NCI-H82 treated with DMSO at 0.1 percent for 48 hours (cell line): ENCODE measurements at regions not wholly inside any gene's neighbourhood (a gene's known extent, or its start where the extent isn't known, plus 50 kb on each side); places are given as distances from the start of the nearest gene placed in this dataset.
A peak's percentile ranks its signal among the peaks of the same experiment; 100 is the strongest.

Experiments used
- DNase-seq: peaks from one replicate; lab custom pipeline; 2025; ENCODE audit not compliant: unreplicated experiment; lab: John Stamatoyannopoulos, UW

DNA sequence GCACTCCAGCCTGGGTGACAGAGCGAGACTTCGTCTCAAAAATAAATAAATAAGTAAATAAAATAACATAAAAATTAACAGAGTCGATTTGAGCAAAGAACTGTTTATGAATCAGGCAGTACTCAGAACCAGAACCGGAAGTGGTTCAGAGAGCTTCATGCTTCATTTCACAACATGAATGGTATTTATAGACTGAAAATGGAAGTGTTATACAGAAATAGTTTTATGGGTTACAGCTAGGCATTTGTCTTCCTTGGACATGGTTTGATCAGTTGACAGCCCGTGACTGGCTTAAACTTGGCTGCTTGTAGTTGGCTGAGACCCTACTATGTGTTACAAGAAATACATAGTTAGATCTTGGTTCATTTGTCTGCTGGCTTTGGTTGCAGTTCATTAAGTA, 216.0 kb upstream of the MCTP2 start:
- no peak for DNase-seq

DNA sequence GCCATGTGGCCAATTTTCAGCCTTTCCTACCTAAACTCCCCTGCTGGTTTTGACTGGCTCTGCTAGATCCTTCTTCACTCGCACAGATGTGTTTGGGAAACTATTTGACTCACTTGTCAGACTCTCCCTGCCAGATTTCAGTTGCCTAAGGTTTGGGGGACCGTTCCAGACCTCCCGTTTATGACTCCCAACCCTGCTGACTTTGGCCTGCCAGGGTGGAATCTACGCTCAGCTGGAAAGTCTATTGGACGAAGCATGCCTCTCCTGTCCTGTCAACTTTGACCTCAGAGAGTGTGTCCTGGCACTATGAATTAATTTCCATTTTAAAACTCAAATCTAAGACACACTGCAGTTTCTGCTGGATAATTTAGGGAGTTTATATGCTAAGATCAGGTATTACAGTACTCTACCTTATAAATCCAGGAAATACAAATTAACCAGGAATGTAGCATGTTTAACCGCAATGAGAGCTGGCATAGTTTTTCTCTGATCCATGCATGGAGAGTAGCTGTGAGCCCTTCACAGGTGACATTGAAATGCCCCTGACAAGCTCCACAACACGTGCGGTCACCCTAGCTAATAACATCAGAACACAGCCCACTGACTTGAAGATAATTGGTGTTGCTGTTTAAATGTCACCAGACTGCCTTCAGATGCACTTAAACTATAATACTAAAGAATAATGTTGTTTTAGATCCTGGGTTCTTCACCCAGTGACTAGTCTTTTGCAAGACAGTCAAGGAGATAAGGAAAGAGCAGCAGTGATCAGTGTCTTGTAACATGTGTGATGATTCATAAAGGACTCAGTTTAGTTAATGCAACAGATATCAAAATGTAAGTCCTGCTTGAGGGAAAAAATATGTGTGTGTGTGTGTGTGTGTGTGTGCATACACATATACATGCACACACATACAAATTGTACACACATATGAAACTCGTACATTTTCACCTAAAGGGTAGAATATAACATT, 223.0 kb upstream of the MCTP2 start:
- no peak for DNase-seq

GRCh38 chr15:94004697-94005096, 226.7 kb upstream of the MCTP2 start:
- DNase-seq: no peak

GRCh38 chr15:94002041-94002440, 229.3 kb upstream of the MCTP2 start:
- DNase-seq: peak; percentile 4

GRCh38 chr15:94001255-94001801, 230.0 kb upstream of the MCTP2 start:
- DNase-seq: no peak

DNA sequence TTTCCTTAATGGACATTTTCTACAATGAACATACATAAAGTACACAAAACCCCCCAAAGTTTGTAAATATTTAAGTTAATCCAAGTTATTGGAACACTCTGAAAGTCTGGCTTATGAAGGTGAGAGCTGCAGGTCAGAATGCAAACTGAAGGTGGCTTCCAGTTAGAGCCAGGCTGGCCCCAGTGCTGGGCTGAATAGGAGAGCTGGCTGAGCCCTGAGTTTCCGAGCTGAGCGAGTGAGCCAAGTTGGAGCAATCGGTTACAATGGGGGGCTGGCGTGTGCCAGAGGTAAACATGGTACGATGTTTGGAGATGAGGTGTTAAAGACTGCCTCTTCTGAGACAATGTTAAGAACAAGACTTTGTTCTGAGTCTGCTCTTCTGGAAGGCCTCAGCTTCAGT, 230.8 kb upstream of the MCTP2 start:
- no peak for DNase-seq

GRCh38 chr15:93997071-93997658, 234.2 kb upstream of the MCTP2 start:
- no peak for DNase-seq

GRCh38 chr15:93989440-93989998, 241.8 kb upstream of the MCTP2 start:
- DNase-seq: no peak

DNA sequence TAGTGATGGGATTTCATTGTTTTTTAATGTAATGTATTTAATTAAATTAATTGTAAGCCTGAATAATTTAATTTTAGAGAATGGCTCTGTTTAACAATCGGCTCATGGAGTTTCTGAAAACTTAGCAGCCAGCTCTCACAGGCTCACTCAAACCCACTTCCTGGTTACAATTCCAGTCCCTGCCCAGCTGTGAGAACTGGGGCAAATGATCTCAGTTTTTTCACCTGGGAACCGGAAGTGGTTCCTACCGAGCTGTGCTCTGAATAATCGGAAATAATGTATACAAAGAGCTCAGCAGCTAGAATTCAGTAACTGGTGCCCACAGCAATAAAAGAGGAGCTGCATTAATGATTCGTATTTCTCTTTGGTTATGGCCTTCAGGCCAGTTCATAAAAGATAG, 244.3 kb upstream of the MCTP2 start:
- DNase-seq: no peak

- DNase-seq: no peak
Observed at GRCh38 chr15:93986400-93986984, 244.9 kb upstream of the MCTP2 start.

- DNase-seq: no peak
Observed at GRCh38 chr15:93985925-93986324, 245.4 kb upstream of the MCTP2 start.

GRCh38 chr15:93985176-93985575, 246.2 kb upstream of the MCTP2 start:
- no peak for DNase-seq

GRCh38 chr15:93983526-93983925, 247.8 kb upstream of the MCTP2 start:
- no peak for DNase-seq

DNA sequence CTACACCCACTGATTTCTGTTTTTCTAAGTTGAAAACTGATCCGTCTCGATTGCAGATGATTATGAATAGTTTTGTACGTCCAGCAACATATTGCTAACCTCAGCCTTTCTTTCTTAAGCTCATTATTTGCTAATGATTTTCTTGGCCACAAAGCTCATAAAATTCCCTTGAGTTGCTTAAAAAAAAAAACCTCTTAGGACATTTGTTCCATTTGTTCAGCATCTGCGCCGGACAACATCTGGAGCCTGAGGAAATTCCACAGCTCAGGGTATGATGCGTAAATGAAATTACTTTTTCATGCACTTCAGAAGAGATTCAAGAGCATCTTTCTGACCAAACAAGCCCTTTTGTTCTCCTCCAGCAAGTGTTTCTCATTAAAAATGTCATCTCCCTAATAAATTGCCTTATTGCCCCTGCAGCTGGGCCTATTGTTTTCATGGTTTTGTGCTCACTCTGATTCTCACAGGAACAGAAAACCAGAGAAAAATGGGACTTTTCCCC, 249.1 kb upstream of the MCTP2 start:
- no peak for DNase-seq

DNA sequence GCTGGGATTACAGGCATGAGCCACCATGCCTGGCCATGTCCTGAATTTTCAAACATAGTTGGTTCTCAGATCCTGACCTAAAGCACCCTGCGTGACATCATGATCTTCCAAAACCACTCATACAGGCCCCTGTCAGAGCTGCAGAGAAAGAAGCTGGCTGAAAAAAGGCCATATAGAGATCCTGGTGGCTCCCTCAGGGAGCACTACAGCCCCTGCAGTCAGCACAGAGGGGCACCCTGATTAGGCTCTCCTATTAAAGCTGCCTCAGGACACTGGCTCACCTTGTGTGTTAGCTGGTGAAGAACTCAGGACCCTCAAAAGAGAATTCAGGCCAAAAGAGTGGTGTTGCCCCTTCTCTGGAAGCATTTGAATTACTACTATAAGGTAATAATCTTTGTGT, 249.7 kb upstream of the MCTP2 start:
- no peak for DNase-seq

GRCh38 chr15:93980261-93980911, 251.0 kb upstream of the MCTP2 start:
- DNase-seq: no peak

GRCh38 chr15:93974804-93975481, 256.4 kb upstream of the MCTP2 start:
- DNase-seq: peak; percentile 6

DNA sequence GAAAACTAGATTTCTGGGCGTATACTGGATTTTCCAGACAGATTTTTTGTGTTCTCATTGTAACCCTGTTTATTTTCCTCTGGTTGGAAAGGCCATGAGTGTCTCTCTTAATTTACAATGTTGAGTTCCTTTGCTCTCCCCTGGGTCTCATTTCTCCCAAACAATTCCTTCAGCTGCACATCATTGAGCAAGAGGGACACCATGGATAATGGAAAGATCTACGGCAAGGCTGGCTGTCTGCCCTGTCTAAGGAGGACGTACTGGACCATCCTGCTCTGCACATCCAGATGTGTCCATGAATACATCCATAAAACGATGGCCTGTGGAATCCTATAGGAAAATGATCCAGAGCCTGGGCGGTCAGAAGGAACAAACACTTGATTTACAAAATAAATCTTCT, 258.1 kb upstream of the MCTP2 start:
- DNase-seq: no peak

DNA sequence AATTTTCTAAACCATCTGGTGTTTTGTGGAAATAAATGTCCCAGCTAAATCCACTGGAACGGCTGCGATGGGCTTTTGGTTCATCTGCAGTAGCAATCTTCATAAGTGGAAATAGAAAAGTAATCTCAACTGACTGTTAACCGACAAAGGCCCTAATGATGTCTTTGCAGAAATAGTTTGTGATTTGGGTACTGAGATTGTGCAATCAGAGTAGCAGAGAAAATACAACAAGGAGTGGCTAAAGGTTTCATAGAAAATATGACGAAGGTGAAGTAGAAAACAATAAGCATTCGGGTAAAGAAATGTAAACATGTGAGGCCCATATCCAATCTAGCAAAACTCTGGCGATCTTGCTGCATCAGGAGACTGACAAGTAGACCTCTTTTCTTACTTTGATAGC, 262.6 kb upstream of the MCTP2 start:
- no peak for DNase-seq

DNA sequence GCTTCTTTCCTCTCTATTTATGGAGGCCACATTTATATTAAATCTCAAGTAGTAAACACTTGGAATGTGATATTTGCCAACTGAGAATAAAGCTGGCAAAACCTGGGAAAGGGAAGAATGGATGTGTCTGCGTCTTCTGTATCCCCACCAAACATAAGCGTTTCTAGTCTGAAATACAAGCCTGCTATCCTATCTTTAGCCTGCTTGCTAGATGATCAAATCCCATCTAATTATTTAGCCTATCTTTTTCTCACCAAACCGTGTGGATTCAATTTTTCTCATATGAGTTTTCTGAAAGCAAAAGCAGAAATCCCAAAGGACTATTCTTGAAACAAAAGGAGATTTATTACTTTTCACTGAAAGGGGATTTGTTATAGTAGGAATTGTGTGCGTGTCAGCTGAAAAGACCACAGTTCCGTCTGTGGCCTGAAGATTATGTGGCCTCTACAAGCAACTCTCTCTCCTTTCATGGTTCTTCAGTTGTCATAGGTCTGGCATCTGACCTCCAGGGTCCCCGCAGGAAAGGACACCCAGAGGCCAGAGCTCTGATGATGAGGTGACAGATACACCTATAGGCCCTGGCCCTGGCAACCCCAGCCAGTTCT, 266.0 kb upstream of the MCTP2 start:
- DNase-seq: no peak
